ENCODE measurements at regions not wholly inside any gene's neighbourhood (a gene's known extent, or its start where the extent isn't known, plus 50 kb on each side); places are given as distances from the start of the nearest gene placed in this dataset.
"Not testable (repeated sequence)": the region's sequence is repeated elsewhere in the genome, so short reads cannot be mapped to it uniquely, and the experiment has no call there.

DNA sequence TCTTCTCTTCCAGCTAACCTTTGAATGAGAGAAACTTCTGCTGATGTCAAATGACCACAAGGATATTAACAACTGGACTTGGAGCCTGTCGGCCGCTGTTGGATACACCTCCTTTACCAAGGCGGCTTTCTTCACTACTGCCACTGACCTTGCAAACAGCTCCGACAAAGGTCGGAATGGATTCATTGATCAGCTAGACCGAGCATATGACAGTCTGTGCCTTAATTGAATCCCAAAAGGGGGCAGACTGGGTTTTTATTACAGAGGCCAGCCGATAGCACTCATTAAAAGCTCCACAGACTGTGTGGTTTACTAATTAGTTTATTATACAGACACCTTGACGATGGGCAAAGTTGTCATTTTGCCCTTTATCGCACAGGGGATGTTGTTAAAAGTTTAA lies 394.5 kb downstream of the RERGL start:
- peak; percentile 20 for DNase-seq

DNA sequence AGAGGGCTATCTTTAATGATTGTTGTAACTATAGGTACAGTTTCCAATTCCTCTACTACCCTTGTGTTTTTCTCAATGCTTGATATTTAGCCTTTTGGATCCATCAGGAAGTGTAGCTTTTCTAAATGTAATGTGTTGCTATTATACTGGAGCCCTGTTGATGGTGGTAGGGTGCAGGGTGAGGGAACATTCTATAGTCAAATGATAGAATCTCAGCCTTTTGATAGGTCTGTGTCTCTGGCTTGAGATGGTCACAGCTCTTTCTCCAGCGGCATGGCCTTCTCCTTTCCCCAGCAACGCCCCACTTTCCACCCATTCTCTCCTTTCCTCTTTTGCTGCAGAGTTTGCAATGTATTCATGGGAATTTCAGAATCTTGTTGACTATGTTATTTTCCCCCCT lies 398.6 kb downstream of the RERGL start:
- no peak for DNase-seq

DNA sequence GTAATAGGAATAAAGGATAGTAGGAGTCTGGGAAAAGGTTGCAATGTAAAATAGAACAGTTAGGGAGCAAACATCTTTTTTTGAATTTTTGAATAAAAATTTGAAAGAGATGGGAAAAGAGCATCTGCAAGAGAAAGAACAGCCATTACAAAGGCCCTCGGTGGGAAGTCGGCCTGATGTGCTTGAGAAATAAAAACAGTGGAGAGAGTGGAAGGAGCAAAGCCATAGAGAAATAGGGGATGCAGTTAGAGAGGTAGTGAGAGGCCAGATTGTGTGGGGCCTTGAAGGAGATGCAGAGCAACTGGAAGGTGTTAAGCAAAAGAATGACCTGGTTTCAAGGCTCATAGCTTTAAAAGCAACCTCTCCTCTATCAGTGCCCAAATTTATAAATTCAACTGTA lies 409.8 kb downstream of the RERGL start:
- no peak for DNase-seq

DNA sequence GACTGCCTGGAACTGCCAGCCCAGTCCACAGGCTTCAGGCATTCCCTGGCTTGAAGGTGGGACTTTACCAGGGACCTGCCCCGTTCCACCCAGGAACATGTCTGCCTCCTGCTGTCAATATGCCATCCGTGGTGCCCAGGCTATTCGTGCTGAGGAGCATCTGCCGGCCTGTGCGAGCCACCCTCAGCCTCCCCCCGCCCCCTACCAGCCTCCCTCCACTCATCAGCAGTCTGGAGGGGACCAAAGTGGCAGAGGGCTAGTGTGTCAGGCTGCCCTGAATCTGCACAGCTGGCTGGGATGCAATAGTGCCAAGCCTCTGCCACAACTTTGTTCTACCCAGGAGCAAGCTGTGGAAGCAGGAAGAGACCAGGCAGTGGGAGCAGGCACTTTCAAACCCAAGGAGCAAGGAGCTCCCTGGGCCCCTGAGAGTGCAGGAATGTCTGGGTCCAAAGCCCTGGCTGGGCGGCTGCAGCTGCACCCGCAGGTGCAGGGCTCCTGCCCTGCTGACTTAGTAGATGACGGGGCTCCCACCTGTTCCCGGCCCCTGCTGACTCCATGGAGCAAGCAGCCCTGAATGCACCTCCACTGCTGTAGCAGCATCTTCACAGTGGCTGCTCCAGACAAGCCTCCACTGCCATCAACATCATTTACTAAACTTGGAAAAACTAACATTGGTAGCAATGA lies 423.2 kb downstream of the RERGL start:
- DNase-seq = no peak

DNA sequence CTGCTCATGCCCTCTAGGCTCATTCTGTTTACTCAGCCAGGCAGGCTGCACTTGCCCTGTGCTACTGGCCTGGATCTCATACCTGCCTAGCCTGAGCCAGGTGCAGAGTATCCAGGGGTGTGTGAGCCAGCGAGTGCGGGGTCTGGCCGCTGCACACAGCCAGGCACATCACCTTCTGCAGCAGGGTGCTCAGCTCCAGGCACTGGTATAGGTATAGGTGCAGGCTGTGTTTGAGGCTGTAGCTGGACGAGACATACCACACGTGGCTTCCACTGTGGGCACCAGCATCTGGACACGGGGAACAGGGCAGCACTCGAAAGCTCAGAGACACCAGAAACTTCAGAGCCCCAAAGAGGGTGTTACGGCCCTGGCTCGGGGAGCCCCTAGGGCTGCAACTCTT lies 424.2 kb downstream of the RERGL start:
- DNase-seq = no peak

DNA sequence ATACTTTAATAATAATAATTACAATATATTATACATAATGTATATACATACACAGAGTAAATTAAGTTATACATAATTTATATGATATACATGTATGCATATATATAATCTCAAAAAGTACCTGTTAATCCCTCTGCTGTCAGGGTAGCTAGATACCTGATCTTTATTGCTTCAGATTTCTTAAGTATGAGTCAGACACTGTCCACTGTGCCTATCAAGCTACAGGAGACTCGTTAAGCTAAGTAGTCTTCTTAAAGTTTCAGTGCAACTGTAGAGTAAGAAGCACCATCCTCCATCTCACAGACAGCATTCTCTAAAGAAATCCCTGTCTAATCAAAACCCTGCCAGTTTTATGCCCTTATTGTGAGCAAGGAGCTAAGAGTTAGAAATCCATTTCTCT lies 428.7 kb downstream of the RERGL start:
- no peak for DNase-seq

DNA sequence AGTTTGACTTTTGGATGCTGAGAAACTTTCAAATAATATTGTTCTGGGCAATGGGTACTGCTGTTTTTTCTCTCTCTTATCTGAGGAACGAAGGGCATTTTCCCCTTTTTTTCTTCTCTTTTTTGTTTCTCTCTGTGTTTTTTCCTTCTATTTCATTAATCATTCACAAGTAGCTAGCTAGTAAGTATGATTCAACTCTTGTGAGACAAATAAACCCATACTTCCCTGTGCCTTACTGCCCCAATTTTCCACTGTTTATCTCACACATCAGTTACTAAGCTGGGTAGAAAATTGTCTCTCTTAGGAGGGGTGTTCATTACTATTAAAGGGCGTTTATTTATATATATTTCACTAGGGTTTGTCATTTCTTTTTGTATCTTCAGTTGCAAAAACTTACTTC lies 437.6 kb downstream of the RERGL start:
- DNase-seq = no peak

DNA sequence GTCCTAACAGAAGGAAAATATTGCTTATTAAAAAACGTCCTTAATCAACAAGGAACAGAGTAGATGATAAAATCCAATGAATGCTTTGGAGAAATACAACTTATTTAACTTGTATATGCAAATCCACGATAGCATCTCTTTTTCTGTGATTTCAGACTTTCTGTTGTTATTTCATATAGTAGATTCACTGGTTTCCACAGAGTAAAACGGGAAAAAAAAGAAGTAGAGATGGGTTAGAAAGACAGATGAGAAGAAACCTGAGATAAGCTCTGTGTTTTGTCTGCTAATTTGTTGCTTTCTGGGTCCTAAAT lies 447.7 kb downstream of the RERGL start:
- no peak for DNase-seq

DNA sequence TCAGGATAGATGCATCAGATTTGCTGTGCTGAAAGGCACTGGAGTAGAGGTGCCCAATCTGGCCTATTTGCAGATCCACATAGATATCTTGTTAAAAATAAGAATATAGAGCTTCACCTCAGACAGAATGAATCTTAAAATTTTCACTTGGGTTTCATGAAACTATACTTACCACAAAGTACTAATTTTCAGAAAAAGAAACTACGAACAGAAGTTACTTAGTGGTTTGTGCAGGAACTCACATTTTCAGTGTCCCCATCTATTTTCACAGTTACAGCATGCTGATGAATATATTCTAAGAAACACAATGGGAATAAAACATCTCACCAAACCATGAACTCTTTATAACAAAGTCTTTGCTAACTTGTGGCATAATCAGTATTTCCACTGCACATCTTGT lies 449.4 kb downstream of the RERGL start:
- no peak for DNase-seq

DNA sequence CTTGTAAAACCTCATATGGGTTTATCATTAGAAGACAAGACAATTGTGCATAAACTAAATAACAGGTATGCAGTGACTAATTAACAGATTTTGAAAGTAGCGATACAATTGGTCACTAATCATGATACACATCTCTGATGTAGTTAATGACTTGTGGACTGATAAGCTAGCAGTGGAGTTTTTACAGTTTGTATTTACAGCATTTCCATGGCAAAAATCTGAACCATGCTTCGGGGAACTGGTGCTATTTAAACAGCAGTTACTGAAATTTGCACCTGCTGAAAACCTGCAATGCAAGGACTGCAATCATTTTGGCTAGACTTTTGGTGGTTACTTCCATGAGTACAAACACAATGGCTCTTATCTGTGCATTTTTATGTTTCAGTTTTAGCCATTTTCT lies 471.2 kb downstream of the RERGL start:
- no peak for DNase-seq

DNA sequence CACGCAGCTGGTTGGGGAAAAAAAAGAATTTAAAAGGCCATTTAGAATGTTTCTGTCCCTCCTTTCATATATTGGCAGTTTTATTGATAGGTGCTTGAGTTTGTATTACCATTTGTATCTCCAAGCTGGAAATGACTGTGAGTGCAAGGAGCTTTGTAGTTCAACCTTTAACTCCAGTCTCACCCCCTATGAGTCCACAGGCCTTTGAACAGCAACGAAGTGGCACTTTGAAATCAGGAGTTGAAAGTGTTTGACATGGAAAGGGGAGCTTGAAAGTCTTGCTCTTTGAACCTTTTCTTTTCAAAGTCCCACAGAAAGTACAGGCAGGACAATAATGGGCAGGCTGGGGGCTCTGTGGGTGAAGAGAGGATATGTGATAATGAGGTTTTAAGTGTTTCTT lies 480.3 kb downstream of the RERGL start:
- no peak for DNase-seq

DNA sequence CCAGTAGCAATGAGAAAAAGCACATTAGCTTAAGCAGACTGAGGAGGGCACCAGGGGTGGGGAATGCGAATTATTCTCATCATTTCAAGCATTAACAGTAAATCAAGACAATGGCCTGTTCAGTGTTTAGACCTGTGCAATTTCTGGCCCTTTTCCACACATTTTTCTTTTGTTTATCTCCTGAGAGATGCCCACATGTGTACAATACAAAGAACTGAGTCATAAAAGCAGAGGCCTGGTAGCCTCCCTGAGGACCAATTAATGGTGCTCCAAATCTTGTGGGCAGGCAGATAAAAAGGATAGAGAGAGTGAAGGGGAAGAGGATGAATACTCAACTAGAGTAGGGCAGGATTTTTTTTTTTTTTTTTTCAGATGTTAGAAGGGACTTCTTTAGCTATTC lies 480.8 kb downstream of the RERGL start:
- DNase-seq = peak; percentile 5

DNA sequence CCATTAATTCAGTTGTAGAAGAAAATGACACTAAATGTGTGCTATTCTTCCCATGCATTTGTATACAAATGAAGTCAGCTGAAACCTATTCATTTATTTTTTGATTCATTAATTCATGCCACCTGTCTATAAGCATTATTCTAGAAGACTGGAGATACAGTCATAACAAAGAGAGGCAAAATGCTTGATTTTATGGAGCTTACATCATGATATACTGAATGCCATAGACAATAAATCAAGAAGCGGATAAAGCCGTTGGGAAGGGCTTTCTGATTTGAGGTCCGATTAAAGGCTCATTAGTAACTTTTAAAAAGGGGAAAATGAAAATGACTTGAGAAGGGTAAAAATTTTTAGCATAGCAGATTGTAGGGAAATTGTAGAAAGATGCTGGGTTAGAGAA lies 494.9 kb downstream of the RERGL start:
- DNase-seq = peak; percentile 78

DNA sequence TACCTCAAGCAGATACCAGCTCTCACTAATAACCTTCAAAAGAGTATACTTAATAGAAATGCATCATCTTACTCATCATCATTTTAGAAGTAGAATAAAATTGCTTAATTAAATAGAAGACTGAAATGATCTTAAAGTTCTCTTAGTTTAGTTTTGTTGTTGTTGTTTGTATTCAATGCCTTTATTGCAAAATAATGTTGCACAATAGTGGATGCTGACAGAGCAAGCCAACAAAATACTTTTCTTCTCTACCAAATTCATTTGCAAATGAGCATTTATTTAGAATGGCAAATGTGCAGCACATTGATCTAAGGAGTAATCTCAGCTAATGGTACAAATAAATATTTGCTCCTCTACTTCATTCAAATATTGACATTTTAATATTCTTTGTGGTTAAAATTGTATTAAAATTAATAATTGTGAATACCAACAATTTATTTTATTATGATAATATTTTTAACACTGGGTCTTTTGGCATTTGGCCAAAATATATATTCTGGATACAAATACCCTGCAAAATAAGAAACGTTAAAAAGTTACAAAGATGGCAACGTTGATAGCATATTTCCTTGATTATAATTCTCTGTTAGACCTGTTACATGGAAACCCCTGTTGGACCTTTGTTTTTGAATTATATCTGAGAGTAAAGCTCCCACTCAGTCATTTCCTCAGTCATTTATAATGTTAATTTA lies 496.1 kb downstream of the RERGL start:
- no peak for DNase-seq

DNA sequence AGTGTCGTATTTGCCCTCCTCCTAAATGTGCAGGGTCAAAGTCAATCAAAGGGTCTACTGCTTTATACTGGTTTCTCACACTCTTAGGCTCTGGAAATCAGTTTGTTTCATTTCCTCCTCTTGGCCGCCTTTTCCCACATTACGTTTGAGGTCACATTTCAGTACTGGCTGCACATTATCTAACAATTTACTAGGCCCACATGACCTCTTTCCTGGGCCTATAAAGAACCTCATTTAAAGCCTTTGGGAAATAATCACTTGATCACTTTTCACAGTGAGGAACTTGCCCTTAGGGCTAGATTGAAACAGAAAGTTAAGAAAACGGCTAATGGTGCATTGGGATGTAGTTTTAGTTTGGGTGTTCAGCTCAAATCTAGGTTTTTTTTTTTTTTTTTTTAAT lies 497.5 kb downstream of the RERGL start:
- DNase-seq = no peak

DNA sequence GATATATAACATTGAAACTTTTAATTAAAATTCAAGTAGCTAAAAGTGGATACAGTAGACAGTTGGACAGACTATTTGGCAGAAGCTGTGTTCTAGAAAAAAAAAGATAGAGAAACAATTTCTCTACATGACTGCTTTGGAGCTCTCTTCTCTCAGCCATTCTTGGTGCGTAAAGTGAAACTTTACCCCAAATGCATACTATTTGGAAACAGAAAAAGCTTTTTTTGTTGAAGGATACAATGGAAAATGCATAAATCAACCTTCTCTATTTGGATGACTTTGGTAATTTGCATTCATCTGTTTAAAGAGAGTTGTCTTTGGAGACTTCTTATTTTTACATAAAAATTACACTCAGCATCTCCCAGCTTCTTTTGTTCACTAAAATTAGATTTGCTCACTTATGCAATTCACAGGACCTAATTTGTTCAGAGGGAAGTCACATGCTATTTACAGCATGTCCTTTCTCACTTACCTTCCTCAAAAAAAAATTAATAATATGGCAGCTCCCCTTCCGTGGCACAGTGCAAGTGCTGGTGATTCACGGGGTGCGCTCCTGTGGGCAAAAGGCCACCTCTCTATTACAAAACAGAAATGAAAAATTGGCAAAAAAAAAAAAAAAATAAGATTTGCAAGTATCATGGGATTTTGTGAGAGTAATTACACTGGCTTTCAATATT lies 498.9 kb downstream of the RERGL start:
- no peak for DNase-seq

DNA sequence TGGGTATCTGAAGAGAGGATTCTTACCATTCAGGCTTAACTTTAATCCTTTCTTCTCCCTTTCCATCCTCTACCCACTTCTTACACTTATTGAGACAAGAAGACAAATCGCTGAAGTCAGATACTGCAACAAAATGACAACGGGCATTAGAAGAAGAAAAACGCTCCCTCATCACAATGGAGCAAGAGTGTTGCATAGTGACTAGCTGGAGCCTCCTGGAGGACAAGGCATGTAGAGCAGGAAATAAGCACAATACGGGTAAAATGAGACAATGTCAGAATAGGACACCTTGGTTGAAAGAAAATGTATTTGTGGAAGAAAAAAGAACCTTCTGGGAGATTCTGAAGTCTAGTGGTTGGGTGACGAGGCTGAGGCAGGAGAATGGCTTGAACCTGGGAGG lies 501.0 kb downstream of the RERGL start:
- DNase-seq = no peak

DNA sequence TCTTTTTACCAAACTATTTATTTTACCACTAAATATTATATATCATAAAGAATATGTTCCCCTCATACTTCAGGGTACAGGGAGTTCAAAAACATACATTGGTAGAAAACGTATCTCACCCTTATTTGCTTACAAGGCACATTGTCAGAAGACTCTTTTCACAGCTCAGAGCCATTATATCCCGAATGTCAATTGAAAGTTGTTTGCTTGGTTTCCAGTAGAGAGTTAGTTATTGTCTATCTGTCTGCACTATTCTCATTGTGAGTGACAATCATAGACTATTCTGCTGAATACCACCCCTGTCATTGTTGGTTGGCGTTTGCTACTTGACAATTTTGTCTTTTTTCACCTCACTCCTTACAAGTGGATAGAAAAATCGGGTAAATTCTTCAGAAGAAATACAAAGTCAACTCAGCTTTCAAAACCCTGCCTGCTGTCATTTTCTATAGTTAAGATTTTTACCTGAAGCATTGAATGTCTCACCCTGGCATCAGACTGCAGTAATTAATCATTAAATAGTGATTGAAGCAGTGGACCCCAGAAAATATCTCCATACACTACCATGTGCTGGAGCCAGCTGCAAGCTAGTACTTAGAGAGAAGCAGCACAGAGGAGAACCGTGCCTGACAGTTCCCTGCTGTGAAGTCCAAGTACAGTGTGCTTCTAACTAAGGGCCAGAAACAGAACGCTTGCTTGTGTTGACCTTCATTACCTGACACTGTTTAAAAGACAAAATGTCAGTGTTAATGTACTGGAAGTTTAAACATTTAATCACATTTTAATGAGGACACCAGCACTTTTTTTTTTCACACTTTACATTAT lies 510.6 kb downstream of the RERGL start:
- peak; percentile 76 for DNase-seq

DNA sequence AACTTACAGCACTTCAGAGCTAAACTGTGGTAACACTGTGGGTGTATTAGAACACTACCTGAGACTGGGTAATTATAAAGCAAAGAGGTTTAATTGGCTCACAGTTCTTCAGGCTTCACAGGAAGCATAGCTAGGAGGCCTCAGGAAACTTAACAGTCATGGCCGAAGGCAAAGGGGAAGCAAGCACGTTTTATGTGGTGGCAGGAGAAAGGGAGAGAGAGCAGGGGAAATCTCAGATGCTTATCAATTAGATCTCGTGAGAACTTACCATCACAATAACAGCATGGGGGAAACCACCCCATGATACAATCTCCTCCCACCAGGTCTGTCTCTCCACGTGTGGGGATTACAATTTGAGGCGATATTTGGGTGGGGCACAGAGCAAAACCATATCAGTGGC lies 512.6 kb downstream of the RERGL start:
- no peak for DNase-seq

DNA sequence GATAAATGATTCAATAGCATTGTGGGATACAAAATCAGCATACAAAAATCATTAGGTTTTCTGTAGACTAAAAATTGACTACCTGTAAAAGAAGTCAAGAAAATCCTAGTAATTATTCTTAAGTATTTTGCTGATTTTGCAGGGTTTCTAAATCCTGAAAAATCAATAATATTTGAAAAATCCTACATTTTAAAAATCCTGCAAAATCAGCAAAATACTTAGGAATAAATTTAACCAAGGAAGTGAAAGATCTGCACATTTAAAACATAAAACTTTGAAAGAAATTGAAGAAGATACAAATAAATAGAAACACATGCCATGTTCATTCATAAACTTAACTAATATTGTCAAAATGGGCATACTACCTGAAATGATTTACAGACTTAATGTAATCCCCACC lies 517.7 kb downstream of the RERGL start:
- no peak for DNase-seq

DNA sequence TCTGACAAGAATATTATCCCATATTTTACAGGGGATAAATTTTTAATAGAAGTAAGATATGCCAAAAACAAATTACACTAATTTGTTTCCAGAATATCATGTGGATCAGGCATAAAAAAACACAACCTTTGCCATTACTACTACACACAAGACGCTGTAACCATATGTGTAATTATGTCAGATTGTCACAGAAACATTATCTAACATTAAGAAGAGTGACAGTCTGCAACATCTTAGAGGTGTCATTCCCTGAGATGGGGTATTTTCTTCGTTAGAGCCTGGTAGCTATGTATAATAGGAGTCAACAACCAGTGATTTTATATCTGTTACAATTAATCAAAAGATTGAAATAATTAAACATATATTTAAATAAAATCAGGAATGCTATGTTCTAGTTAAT lies 518.9 kb downstream of the RERGL start:
- DNase-seq = no peak

DNA sequence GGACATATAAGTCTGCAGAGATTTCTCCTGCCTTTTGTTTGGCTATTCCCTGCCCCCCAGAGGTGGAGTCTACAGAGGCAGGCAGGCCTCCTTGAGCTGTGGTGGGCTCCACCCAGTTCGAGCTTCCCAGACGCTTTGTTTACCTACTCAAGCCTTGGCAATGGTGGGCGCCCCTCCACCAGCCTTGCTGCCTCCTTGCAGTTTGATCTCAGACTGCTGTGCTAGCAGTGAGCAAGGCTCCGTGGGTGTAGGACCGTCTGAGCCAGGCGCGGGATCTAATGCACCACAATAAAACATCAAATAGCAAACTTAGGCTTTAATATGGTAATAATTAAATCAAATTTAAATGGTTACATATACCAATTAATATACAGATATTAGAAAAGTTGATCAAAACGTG lies 525.4 kb downstream of the RERGL start:
- DNase-seq = not testable (repeated sequence)

DNA sequence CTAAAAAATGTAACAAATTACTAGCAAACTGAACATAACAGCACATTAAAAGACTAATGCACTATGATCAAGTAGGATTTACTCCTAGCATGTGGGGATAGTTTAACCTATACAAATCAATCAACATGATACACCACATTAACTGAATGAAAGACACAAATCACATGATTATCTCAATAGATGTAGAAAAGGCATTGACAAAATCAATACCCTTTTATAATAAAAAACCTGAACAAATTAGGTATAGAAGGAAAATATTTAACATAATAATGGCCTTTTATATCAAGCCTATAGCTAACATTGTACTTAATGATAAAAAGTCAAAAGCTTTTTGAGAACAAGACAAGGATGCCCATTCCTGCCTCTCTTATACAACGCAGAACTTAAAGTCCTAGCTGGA lies 540.0 kb downstream of the RERGL start:
- DNase-seq = no peak

DNA sequence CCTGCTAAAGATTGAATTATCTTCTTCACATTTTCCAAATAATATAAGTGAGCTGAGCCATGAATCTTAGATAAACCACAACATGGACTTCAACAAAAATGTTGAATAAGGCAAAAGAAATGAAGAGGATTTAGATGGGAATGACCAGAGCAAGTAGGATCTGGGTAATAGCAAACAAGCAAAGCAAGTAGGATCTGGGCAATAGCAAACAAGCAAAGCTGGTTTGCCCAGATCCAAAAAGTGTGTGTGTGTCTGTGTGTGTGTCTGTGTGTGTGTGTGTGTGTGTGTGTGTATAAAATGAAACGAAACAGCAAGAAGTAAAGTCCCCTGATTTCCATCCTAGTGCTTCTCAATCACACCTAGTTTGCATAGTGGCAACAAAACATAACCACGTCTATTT lies 549.1 kb downstream of the RERGL start:
- no peak for DNase-seq
